GM23248 (cell line): ENCODE measurements at regions not wholly inside any gene's neighbourhood (a gene's known extent, or its start where the extent isn't known, plus 50 kb on each side); places are given as distances from the start of the nearest gene placed in this dataset.

Experiments used
- EZH2 ChIP-seq: fragments of 200-600 bp; sonication (generic); IDR thresholded peaks from 2 replicates; pipeline ENCODE4 v1.6.1; 2018; ENCODE audit warnings: antibody characterized with exemption, mild to moderate bottlenecking; ENCODE audit not compliant: insufficient read depth, poor library complexity, severe bottlenecking
- EZH2phosphoT487 ChIP-seq: fragments of 200-600 bp; sonication (generic); IDR thresholded peaks from 2 replicates; pipeline ENCODE4 v1.6.1; 2018; ENCODE audit warnings: antibody characterized with exemption, moderate library complexity, mild to moderate bottlenecking, low read depth; ENCODE audit not compliant: insufficient read depth

DNA sequence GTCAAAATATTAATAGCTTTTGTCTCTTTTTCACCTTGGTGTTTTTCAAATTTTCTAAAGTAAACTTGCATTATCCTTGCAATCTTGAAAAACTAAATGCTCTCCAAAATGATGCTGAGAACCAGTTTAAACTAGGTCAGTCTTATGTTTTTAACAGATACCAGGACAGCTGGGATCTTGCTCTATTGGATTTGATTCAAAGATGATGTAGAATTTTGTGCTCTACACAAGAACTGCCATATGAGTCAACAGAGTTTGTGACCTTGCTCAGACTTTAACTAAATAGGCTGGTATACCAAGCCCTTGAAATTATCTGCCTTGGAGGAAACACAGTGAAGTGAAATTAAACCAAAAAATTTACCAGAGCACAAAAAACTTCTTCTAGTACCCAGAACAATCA, 991.1 kb downstream of the STPG2 start:
- TF ChIP-seq EZH2 = no peak
- TF ChIP-seq EZH2phosphoT487 = no peak
